Peyer's patch (tissue), 4 donors: ENCODE measurements at regions not wholly inside any gene's neighbourhood (a gene's known extent, or its start where the extent isn't known, plus 50 kb on each side); places are given as distances from the start of the nearest gene placed in this dataset.

Experiments
- DNase-seq, 3 donors: peaks; one replicate each; pipeline ENCODE4 v3.0.0-alpha.2; 2017 to 2019
- H3K27ac ChIP-seq, 4 donors: fragments of 200-600 bp; sonication (generic); one replicate each; pipeline ENCODE4 v1.5.1; 2016 to 2019
- H3K27me3 ChIP-seq, 2 donors: fragments of 200-600 bp; sonication (generic); one replicate each; pipeline ENCODE4 v1.5.1; 2019
- H3K36me3 ChIP-seq, 3 donors: fragments of 200-600 bp; sonication (generic); one replicate each; pipeline ENCODE4 v1.5.1; 2016 to 2019
- H3K4me1 ChIP-seq, 4 donors: fragments of 200-600 bp; sonication (generic); one replicate each; pipeline ENCODE4 v1.5.1; 2016 to 2019
- H3K4me3 ChIP-seq, 4 donors: fragments of 200-600 bp; sonication (generic); 1 replicate in 3 of 4; 2 replicates in 1 of 4; pipeline ENCODE4 v1.5.1; 2016 to 2019; ENCODE audit warnings: mild to moderate bottlenecking in 1 of 4
- H3K9me3 ChIP-seq, 4 donors: fragments of 200-600 bp; sonication (generic); one replicate each; pipeline ENCODE4 v1.5.1; 2016 to 2019; ENCODE audit warnings: mild to moderate bottlenecking in 1 of 4
- POLR2A ChIP-seq, 2 donors: fragments of 450-650 bp; IDR thresholded peaks; one replicate each; pipeline ENCODE4 v1.5.1; 2017; ENCODE audit warnings: antibody characterized with exemption in 2 of 2, mild to moderate bottlenecking in 2 of 2, moderate library complexity in 2 of 2
- TF ChIP-seq, protein P1 (sequence below), 6 experiments: fragments of 450-650 bp in 4 of 6; fragments of 200-600 bp in 2 of 6; sonication (generic) in 1 of 6; IDR thresholded peaks; one replicate each; pipeline ENCODE4 v1.5.1; 2017 to 2019; ENCODE audit warnings: antibody characterized with exemption in 6 of 6, mild to moderate bottlenecking in 3 of 6, moderate library complexity in 1 of 6

DNA sequence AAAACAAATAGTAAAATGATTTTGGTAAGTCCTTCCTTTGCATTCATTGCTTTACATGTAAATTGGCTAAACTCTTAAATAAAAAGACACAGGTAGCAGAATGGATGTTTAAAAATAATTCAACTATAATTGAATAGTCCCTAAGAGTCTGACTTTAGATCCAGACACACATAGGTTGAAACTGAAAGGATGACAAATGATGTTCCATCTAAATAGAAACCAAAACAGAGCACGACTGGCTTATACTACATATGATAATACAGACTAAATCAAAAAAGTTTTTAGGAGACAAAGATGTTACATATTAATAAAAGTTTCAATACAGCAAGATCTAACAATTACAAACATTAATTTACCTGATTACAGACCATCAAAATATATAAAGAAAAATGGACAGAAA is 2055.1 kb upstream of the WWC1 start:
- no peak for TF ChIP-seq POLR2A (IDR thresholded peaks at IDR 0.05)
- TF ChIP-seq, protein P1, sequence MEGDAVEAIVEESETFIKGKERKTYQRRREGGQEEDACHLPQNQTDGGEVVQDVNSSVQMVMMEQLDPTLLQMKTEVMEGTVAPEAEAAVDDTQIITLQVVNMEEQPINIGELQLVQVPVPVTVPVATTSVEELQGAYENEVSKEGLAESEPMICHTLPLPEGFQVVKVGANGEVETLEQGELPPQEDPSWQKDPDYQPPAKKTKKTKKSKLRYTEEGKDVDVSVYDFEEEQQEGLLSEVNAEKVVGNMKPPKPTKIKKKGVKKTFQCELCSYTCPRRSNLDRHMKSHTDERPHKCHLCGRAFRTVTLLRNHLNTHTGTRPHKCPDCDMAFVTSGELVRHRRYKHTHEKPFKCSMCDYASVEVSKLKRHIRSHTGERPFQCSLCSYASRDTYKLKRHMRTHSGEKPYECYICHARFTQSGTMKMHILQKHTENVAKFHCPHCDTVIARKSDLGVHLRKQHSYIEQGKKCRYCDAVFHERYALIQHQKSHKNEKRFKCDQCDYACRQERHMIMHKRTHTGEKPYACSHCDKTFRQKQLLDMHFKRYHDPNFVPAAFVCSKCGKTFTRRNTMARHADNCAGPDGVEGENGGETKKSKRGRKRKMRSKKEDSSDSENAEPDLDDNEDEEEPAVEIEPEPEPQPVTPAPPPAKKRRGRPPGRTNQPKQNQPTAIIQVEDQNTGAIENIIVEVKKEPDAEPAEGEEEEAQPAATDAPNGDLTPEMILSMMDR (IDR thresholded peaks at IDR 0.05): no peak
- Histone ChIP-seq H3K36me3 (no peaks in the 10 kb centered on the region), H3K9me3 (no peaks in the 10 kb centered on the region), H3K4me1 (no peaks in the 10 kb centered on the region), H3K4me3 (no peak overlapping the region), H3K27ac (no peak overlapping the region), H3K27me3 (no peaks in the 10 kb centered on the region)
- DNase-seq: no peak

DNA sequence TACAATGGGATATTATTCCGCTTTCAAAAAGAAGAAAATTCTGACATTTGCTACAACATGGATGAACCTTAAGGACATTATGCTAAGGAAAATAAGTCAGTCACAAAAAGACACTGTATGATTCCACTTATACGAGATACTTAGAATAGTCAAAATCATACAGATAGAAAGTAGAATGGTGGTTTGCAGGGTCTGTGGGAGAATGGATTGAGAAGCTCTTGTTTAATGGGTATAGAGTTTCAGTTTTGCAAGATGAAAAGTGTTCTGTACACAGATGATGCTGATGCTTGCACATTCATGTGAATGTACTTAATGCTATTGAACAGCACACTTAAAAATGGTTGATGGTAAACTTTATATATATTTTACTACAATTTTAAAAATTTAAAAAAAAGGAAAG is 2050.7 kb upstream of the WWC1 start:
- no peak overlapping the region for H3K4me3 ChIP-seq
- no peaks in the 10 kb centered on the region for H3K9me3 ChIP-seq
- H3K27me3 ChIP-seq: no peaks in the 10 kb centered on the region
- TF ChIP-seq, protein P1 (IDR thresholded peaks at IDR 0.05): no peak
- no peak for TF ChIP-seq POLR2A (IDR thresholded peaks at IDR 0.05)
- no peak overlapping the region for H3K27ac ChIP-seq
- H3K4me1 ChIP-seq: no peaks in the 10 kb centered on the region
- H3K36me3 ChIP-seq: no peaks in the 10 kb centered on the region
- DNase-seq: no peak

DNA sequence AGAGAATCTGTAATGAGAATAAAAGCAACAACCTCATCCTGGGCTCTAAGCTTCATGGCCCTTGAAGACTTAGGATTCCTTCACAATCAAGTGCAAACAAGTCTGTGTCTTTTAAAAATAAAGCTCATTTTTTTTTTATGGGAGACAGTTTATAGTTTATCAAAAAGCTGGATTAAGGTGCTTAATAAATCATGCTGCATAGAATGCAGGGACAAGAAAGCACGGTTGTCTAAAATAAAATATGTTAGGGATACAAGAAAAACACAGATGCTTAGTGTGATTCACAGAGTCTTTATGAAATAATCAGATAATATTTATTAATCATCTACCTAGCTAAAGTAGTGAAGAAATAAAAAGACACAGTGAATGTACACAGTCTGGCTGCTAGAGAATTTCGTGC is 2045.9 kb upstream of the WWC1 start:
- no peaks in the 10 kb centered on the region for H3K9me3 ChIP-seq
- no peaks in the 10 kb centered on the region for H3K36me3 ChIP-seq
- H3K4me1 ChIP-seq: no peaks in the 10 kb centered on the region
- no peak overlapping the region for H3K4me3 ChIP-seq
- no peak for DNase-seq
- H3K27ac ChIP-seq: no peak overlapping the region
- TF ChIP-seq, protein P1 (IDR thresholded peaks at IDR 0.05): no peak
- TF ChIP-seq POLR2A (IDR thresholded peaks at IDR 0.05): no peak
- no peaks in the 10 kb centered on the region for H3K27me3 ChIP-seq

DNA sequence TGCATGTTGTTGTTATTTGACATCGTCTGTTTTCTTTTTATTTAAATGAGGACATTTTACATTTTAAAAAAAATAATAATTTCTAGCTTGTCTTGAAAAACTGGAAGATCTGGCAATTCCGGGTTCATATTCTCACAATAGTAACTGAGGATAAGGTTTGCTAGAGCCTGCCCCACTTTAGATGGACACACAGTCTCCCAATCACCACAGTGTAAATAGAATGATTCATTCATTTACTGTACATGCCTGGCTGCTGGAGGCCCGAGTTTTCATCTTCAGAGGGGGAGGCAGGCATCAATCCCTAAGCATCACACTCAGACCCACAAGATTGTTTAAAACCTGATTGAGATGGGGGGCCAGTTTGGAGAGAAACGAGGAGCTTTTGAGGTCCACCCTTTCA is 2039.7 kb upstream of the WWC1 start:
- Histone ChIP-seq H3K27me3 (no peaks in the 10 kb centered on the region), H3K4me3 (no peak overlapping the region), H3K4me1 (no peaks in the 10 kb centered on the region), H3K36me3 (no peaks in the 10 kb centered on the region), H3K9me3 (no peaks in the 10 kb centered on the region), H3K27ac (no peak overlapping the region)
- no peak for DNase-seq
- TF ChIP-seq, protein P1 (IDR thresholded peaks at IDR 0.05): no peak
- no peak for TF ChIP-seq POLR2A (IDR thresholded peaks at IDR 0.05)

DNA sequence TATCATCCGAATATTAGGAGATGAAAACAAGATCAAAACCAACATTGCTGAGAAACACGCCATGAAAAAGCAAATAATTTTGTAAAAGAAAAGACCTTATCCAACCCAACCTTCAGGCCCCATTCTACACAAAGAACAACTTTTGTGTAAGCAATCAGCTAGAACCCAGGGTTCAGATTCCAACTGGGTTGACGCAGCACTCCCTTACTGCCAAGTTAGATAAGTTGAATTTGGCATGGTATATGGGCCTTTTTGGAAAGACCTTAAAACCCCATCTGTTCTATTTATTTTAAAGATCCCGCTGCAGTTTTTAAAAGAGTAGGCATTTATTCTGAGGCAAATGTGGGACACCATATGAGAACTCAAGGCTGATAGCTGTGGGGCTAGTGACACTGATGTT is 2033.8 kb upstream of the WWC1 start:
- Histone ChIP-seq H3K27me3 (no peaks in the 10 kb centered on the region), H3K9me3 (no peaks in the 10 kb centered on the region), H3K36me3 (no peaks in the 10 kb centered on the region), H3K4me3 (no peak overlapping the region), H3K4me1 (no peaks in the 10 kb centered on the region), H3K27ac (no peak overlapping the region)
- DNase-seq: no peak
- TF ChIP-seq, protein P1 (IDR thresholded peaks at IDR 0.05): no peak
- no peak for TF ChIP-seq POLR2A (IDR thresholded peaks at IDR 0.05)

DNA sequence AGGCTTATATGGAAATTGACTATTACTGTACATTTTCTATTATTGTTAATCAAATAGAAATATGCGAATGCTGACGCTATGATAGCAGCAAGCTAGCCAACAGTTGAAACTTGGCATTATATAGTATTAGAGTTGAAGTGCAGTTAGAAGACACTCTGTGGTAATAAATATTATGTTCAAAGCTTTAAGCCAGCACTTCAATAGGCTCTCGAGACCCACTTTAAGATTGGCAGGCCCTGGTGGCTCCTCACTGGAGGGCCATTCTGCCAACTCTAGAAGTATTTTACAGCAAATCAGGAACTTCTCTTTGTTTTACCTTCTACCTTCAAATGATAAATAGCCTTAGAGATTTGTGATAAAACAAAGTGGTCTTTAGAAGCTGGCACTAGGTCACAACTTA is 2029.0 kb upstream of the WWC1 start:
- Histone ChIP-seq H3K27me3 (no peaks in the 10 kb centered on the region), H3K36me3 (no peaks in the 10 kb centered on the region), H3K9me3 (no peaks in the 10 kb centered on the region), H3K4me3 (no peak overlapping the region), H3K4me1 (no peaks in the 10 kb centered on the region), H3K27ac (no peak overlapping the region)
- no peak for DNase-seq
- no peak for TF ChIP-seq POLR2A (IDR thresholded peaks at IDR 0.05)
- TF ChIP-seq, protein P1 (IDR thresholded peaks at IDR 0.05): no peak
